HG03025 (cell line): ENCODE measurements at regions not wholly inside any gene's neighbourhood (a gene's known extent, or its start where the extent isn't known, plus 50 kb on each side); places are given as distances from the start of the nearest gene placed in this dataset.
"Not testable (repeated sequence)": the region's sequence is repeated elsewhere in the genome, so short reads cannot be mapped to it uniquely, and the experiment has no call there.

ENCODE experiments used
- ATAC-seq: cut with Tn5 transposase; IDR thresholded peaks from one replicate; pipeline ENCODE4 v1.9.1; 2021; ENCODE audit warnings: mild to moderate bottlenecking, moderate library complexity; ENCODE audit not compliant: unreplicated experiment, low FRiP score

DNA sequence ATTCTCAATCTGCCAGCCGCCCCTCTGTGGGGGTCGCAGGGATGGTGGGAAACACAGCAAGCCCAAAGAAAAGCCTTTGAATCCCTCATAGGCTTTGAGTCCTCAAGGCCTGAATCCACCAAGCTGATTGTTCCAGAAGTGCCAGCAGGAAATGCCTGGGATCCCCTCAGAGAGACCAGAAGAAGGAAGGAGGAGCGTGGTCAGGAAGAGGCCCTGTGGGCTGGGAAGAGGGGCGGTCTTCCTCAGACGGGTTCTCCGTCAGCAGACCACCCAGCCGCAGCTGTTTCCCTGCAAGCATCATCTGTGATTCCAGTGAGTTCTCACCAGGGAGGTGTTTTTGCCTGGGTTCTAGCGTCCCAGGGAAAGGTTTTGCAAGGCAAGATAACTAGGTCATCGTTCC is 190.0 kb upstream of the KLF6 start:
- ATAC-seq = no peak

DNA sequence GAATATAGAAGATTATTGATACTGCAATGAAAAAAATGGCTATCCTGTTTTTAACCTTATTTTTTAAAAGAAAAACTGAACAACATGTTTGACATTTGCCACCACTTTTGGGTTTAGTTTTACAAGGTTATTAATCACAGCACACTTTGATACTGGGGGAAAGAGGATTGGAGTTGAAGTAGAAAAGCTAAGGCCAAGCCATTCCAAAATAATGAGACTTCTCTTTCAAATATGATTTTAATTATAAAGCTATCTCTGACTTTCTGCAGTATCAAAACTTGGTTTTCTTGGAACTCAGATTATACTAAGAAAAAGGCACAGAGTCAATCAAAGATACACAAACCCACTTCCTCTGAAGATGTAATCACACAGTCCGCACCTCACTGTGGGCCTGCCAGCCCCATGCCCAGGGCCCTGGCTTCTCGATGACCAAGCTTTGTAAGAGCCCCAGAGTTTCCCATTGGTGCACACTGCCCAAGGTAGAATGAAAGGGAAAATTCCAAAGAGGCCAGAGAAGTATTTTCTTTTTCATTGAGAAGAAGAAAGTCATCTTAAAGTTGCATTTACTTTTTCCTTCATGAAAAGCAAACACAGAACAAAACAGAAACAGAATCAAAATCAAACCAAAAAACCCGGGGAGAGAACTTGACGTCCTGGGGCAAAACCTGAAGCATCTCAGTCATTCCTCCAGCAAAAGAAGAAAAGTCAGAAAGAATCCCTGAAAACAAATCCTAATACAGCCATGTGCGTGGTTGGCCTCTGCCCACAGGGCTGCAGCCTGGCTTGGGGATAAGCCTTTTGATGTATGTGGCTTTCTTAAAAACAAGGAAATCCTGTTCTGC is 187.7 kb upstream of the KLF6 start:
- ATAC-seq = no peak

DNA sequence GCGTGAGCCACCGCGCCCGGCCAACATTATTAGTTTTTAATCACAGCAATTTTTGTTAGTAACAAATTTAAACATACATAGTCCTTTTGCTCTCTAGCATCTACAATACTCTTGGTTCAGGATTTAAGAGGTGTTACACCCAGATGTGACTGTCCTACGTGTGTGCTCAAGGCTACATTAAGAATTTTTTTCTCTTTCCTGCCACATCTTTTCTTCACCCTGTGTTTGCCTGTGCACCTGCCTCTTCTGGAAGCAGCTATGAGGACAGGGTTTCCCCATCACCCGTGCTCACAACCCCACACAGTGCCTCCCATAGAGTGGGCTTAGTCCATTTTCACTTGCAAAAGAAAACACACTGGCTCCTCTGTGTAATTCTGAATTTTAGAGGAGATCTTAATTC is 186.7 kb upstream of the KLF6 start:
- ATAC-seq = no peak

DNA sequence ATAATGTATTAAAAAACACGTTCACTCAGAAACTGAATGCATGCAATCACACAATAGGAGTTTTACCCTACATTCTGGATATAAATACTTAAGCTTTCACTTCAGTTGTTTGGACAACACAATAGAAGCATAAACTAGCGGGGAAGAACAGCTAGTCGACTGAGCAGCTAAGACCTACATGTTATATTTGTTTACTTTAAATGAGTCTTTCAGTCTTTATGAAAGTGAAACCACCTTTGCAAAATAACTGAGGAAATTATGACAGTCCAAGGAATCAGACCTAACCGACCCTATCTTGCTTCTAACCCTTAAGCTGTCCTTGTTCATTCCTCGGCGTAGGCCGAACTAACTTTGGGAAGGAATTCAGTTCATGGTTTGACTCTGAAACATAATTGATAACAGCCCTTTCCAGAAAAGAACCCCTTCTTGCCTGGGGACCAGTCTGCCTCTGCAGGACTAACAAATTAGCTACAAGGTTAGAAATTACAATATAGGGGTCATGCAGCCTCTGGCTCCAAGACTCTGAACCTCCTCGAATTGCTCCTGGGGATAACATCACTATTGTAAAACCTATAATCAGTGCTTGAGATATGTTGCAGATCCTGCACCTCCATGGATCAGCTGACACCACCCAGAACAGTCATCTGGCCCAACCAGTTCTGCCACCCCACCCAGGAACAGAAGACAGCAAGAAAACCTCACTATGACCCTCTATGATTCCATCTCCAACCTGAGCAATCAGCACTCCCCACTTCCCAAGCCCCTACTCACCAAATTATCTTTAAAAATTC is 185.1 kb upstream of the KLF6 start:
- ATAC-seq = no peak

DNA sequence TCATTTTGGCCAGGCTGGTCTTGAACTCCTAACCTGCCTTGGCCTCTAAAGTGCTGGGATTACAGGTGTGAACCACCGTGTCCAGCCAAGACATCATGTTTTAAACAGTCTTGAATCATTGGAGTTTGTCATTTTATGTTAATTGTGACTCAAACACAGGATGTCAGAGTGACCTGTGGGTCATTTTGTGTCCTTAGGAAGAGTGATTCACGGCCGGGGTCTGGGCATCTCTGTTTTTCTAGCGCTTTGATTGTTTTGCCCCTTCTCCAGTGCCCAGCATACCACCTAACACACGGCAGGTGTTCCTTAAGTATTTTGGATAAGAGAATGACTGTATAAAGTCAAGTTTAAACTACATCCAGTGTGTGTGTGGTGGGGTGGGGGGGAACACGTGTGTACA is 183.7 kb upstream of the KLF6 start:
- ATAC-seq = no peak

DNA sequence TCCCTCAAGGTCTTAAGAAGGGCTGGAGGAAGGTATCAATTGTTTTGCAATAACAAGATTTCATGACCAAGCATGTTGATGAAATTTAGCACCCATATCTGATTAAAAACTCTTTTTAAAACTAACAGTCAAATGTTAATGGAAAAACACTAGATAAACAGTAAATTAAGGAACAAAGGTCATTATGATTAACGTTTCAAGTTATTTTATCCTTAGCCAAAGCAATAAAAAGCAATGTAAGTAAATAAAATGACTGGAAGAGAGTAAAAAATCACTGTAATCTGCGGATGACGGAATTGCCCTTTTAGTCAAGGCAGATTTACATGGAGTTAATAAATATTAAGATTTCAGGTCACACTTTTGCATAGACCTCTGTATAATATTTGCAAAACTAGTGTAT is 179.5 kb upstream of the KLF6 start:
- ATAC-seq = no peak

DNA sequence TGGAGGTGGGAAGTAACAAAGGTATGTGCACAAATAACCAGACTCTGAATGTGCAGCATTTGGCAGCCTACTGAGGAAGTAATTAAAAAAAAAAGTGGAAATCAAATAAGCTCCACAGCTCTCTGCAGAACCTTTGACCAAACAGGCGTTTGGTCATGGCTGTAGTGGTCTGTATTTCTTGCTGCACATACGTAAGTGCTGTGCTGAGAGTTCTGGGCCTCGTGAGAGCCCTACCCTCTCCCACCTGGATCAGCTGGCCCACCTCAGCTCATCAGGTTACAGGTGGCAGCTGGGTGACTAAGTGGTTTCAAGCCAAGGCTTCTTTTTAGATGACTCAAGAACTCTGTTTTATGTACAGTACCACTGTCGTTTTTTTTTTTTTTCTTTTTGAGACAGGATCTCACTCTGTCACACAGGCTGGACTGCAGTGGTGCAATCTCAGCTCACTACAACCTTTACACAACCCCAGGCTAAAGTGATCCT is 178.2 kb upstream of the KLF6 start:
- ATAC-seq = no peak

DNA sequence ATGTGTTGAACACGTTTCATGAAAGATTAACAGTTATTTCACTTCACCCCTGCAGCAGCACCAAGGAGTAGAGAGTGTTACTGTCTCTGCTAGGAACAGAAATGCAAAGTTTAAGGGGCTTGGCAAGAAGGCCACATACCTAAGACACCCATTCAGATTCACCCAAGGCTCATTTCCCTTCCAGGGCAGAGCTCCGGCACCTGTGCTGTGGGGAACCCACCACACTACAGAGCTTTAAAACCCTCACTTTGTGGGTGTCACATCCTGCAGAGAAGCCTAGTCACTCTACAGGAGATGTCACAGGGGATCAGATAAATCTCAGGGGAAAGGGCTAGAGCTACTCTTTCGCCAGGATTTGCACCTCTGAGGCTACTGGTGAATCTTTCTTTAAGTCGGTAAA is 176.1 kb upstream of the KLF6 start:
- ATAC-seq = no peak

DNA sequence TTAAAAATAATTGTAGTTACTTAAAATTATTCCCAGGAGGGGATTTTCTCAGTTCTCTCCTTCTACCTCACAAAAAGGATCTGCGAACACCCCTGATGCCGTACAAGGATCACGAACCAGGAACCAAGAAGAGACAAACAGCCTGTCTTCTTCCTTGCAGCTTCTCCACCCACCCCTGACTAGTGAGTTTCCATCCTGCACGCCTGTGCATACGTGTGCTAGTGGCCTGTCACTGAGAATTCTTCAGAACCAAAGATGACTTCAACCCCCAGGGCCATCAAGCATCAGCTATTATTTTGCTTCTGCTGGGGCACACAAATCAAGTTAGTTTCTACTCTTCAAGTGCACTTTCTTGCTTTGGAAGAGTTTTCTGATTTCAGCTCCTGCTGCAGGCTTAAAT is 175.5 kb upstream of the KLF6 start:
- ATAC-seq = no peak

DNA sequence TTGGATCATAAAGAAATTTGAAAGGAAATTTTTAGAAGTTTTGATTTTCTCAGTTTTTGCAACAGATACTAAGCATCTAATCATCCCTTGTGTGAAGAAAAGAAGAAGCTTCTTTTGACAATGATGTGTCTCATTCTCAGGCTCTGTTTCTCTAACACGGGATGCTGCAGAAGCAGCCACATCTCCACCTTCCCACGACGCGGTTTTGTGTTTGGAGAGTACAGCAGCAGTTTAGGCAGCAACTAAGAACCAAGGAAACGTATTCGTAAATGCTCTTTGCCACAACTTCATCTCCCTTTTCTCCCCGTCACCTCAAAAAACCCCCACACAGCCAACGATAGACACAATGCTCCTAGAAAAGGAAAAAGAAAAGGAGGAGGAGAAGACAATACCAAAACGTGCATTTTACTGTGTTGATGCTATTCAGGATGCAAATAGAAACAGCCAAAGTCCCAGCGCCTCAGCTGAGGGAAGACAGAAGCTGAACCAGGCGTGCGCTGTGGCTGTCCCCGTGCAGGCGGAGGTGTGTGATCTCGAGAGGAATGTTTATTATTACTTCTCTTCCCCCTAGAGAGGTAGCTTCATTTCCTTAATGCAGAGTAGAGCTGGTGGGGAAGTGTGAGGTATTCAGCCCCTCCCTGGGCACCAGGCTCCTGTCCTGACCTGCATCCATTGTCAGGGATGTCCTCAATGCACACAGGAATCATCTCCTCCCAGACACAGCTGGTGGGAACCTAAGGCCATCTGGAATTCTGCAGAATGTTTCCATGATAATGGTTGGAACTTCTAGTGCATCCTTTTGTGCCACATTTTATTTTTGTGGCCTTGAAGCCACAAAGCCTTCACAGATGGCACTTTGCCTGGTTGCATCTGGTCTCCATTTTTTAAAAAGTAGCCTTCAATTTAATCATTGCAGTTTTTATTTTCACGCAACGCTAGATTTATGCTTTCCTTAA is 174.6 kb upstream of the KLF6 start:
- no peak for ATAC-seq

DNA sequence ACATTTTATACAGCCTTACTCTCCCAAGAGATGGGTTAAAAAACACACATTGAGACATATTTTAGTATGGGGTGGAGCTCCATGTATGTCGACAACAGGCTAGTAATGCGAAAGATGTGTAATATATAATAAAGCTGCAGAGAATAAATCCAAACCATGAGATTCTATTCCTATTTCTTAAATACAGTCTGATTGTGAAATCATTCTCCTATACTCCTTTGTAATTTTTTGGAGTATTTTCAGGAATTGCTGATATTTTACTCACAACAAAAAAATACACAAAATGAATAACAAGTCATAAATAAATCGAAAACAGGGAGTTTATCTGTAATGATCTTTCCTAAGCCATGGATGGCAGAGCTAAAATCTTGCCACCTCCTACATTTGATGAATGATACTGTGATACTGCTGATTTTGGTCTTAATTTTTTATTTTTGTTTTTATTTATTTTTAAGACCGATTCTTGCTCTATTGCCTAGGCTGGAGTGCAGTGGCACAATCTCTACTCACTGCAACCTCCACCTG is 173.5 kb upstream of the KLF6 start:
- no peak for ATAC-seq

DNA sequence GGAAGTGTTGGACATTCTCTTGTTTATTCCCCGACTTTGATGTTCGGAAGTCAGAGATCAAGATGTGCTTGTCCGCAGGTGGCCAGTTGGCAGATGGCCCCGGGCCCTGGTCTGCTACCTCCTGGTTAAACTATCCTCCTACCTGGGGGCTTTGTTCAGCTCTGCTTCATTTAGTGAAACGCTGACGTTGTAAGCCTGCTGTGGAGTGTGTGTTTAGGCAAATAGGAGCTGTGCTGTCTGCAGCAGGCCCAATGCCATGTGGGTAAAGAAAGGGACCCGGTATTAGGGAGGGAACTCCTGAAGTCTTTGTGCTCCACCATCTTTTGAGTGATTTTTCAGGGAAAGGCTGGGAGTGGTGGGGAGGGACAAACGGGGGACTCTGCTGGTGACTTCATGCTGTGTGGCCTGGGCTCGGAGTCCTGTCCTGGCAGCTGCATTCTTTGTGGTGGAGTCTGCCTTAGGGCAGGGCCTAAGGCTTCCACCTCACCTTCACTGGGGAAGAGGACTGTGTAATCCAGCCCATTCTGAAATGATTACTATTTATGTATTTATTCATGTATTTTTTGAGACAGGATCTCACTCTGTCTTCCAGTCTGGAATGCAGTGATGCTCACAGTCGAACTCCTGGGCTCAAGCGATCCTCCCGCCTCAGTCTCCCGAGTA is 171.1 kb upstream of the KLF6 start:
- ATAC-seq = no peak

DNA sequence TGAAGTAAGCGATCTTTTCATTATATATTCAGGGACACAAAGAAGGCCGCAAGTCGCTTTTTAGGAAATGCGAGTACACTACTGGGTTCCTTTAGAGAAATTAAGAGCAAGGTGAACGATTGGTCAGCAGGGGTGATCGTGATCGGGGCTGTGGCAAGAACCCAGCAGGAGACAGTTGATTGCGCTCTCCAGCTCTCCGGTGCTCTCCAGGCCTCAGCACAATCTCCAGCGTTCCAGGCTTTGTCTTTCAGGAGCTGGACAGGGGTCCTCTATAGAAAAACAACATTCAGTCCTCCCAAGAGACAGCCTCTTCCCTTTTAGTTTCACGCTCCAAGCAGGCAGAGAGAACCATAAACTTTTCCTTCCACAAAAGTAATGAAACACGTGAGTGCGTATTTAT is 170.5 kb upstream of the KLF6 start:
- no peak for ATAC-seq

DNA sequence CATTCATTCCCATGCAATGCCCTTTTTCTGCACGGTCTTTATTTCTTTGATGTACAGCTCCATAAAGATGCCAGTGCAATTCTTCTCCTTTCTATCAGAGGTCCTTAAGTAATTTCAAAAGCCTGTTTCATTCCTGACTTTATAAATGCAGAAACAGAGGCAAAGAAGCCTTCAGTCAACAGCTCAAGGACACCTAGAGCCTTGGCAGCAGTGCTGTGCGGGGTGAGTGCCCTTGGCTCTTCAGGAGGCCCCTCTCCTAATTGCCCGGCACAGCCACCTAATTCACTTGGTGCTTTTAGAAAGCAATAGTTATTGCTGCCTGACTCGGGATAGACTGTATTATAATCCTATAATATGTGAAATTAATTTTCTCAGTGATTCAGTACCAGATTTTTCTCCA is 169.6 kb upstream of the KLF6 start:
- no peak for ATAC-seq

DNA sequence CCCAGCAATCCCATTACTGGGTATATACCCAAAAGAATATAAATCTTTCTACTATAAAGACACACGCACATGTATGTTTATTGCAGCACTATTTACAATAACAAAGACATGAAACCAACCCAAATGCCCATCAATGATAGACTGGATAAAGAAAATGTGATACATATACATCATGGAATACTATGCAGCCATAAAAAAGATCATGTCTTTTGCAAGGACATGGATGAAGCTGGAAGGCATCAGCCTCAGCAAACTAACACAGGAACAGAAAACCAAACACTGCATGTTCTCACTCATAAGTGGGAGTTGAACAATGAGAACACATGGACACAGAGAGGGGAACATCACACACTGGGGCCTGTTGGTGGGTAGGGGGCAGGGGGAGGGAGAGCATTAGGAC is 169.0 kb upstream of the KLF6 start:
- not testable (repeated sequence) for ATAC-seq

DNA sequence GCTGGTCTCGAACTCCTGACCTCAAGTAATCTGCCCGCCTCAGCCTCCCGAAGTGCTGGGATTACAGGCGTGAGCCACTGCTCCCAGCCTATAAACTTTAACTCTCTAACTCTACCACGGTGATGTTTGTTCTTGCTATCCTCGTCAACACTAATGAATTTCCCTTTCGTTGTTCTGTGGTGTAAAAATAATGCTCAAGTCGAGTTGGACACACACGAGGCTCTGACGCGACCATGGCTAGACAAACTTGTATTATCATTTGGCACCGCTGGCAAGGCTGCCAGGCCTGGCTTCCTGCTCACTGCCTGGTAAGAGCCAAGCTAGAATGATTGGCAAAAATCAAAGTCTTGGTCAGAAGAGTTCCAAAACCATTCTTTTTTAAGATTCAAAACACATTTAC is 167.0 kb upstream of the KLF6 start:
- no peak for ATAC-seq

DNA sequence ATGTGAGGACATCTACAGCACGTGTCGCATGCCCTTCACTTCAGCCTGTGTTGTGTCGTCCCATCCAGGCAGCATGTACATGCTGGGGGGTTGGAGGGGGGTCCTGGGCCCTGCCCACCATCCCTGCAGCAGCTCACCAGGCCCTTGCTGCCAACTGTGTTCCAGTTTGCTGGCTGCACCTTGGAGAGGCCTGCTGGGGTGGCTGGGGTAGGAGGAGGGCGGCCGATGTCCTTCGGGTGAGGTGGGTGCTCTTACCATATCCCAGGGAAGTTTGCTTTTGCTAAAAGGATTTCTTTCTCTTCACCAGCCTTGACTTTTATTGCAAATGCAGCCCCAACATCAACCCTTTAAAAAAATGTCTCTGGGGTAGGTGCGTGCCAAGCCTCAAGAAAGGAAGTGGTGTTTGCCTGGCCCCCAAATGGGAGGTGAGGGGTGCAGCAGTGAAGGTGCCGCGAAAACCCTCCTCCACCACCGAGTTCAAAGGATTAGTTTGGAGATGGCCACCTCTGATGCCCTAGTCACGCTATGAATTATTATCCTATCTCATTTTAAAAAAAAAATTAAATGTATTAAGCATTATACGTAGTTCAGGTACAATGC is 165.8 kb upstream of the KLF6 start:
- ATAC-seq = no peak

DNA sequence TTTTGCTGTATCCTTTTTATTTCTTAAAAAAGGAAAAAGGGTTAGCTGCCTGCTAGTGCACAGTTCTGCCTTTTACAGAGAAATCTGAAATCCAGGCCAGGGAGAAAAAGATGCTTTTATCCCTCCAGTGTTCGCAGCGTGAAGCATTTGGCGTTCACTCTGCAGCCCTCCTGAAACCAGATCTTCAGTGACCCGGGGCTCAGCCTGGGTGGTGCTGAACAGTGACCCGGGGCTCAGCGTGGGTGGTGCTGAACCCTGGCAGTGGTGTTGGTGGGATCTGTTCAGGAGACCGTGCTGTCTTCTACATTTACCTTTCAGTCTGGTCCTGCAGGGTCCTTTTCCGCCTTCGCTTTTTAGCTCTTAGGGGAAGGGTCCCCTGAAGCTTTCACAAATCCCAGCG is 164.7 kb upstream of the KLF6 start:
- no peak for ATAC-seq

DNA sequence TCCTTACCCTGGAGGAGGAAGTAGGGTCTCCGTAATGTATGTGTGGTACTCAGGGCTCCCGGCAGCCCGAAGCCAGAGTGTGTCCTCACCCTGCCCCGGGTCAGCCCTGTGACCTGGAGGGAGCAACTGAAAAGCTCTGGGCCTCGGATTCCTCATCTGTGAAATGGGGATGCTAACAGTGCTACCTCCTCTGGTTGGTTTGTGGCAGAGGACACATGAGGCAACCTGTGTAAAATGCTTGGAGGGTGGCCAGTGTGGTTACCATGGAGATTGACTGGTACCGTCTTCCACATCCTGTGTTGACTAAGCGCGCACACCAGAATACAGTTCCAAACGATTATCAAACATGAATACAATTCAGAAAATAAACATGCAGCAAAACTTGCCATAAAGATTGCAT is 163.8 kb upstream of the KLF6 start:
- no peak for ATAC-seq
